GM12878 (cell line): ENCODE measurements at regions not wholly inside any gene's neighbourhood (a gene's known extent, or its start where the extent isn't known, plus 50 kb on each side); places are given as distances from the start of the nearest gene placed in this dataset.

ENCODE experiments used
- ATAC-seq: fragments of 200-7000 bp; cut with Tn5 transposase; 3 replicates; pipeline ENCODE4 v1.9.1; 2020; ENCODE audit warnings: mild to moderate bottlenecking, moderate library complexity
- BruUV-seq: library from RNA; stranded (reverse); fragments of 400-500 nt; replicated peaks from 2 replicates; lab custom pipeline; 2021; lab: Mats Ljungman, UMichigan
- CTCF ChIA-PET: fragments of 300-600 bp; sonication (Branson Sonifier 250); formaldehyde crosslinking; extraction: SDS; loops from one replicate; lab custom pipeline; 2021; ENCODE audit warnings: inconsistent platforms; lab: Yijun Ruan, JAX
- POLR2A ChIA-PET: fragments of 350-600 bp; formaldehyde crosslinking; extraction: SDS; loops from one replicate; lab custom pipeline; 2021; ENCODE audit warnings: inconsistent platforms; lab: Charles Lee
- RAD21 ChIA-PET: fragments of 300-600 bp; sonication (Branson Sonifier 250); formaldehyde crosslinking; loops from one replicate; lab custom pipeline; 2023; ENCODE audit warnings: antibody characterized with exemption; ENCODE audit not compliant: unreplicated experiment; lab: Charles Lee
- SMC1A ChIA-PET: fragments of 300-600 bp; sonication (Branson Sonifier 250); formaldehyde crosslinking; loops from one replicate; lab custom pipeline; 2023; ENCODE audit not compliant: unreplicated experiment, uncharacterized antibody; lab: Charles Lee
- DNase-seq: peaks from one replicate; pipeline ENCODE4 v3.0.0-alpha.2; 2011; ENCODE audit warnings: low read depth, low spot score
- FAIRE-seq: peaks from 3 replicates; lab custom pipeline; 2011; peaks lifted over from hg19 to GRCh38; lab: Jason Lieb, UNC
- H2AFZ ChIP-seq: 2 replicates; pipeline ENCODE4 v1.6.0; 2011; ENCODE audit warnings: low read depth, low read length, control low read depth; ENCODE audit not compliant: control insufficient read depth
- H3K27ac ChIP-seq: 2 replicates; pipeline ENCODE4 v1.5.1; 2011; ENCODE audit warnings: control low read depth; ENCODE audit not compliant: control insufficient read depth, insufficient read depth
- H3K27me3 ChIP-seq, 2 experiments: replicated peaks in 1 of 2; 2 replicates each; pipeline versions ENCODE4 v1.6.0 to v1.6.1; 2011; ENCODE audit warnings: low read length in 1 of 2; ENCODE audit not compliant: control insufficient read depth in 2 of 2, insufficient read depth in 2 of 2
- H3K36me3 ChIP-seq, 2 experiments: 2 replicates each; pipeline ENCODE4 v1.5.1; 2011; ENCODE audit warnings: low read length in 1 of 2; ENCODE audit not compliant: control insufficient read depth in 2 of 2, insufficient read depth in 2 of 2
- H3K4me1 ChIP-seq: 2 replicates; pipeline ENCODE4 v1.6.1; 2011; ENCODE audit warnings: mild to moderate bottlenecking, low read length, moderate library complexity, mixed read lengths; ENCODE audit not compliant: control insufficient read depth, insufficient read depth
- H3K4me2 ChIP-seq: 2 replicates; pipeline ENCODE4 v1.6.0; 2011; ENCODE audit warnings: control low read depth; ENCODE audit not compliant: control insufficient read depth, insufficient read depth
- H3K4me3 ChIP-seq: fragments of 200-600 bp; sonication (generic); 2 replicates; pipeline ENCODE4 v1.5.1; 2016
- H3K79me2 ChIP-seq: 2 replicates; pipeline ENCODE4 v1.6.0; 2011; ENCODE audit warnings: low read length; ENCODE audit not compliant: control insufficient read depth, insufficient read depth
- H3K9ac ChIP-seq: 2 replicates; pipeline ENCODE4 v1.8.0; 2011; ENCODE audit warnings: low read length, control low read depth, mixed read lengths; ENCODE audit not compliant: control insufficient read depth, insufficient read depth
- H3K9me3 ChIP-seq: replicated peaks from 3 replicates; pipeline ENCODE4 v1.5.1; 2011; ENCODE audit warnings: mild to moderate bottlenecking, low read length; ENCODE audit not compliant: control insufficient read depth, insufficient read depth
- H4K20me1 ChIP-seq: 2 replicates; pipeline ENCODE4 v1.6.0; 2011; ENCODE audit not compliant: control insufficient read depth, insufficient read depth
- E2F8 ChIP-seq: fragments of 450-650 bp; IDR thresholded peaks from 2 replicates; pipeline ENCODE4 v1.6.1; 2018; ENCODE audit warnings: mild to moderate bottlenecking, low read depth, moderate library complexity; ENCODE audit not compliant: partially characterized antibody
- FOXK2 ChIP-seq: fragments of 450-650 bp; IDR thresholded peaks from 2 replicates; pipeline ENCODE4 v1.6.1; 2017; ENCODE audit warnings: mild to moderate bottlenecking, moderate library complexity
- IRF4 ChIP-seq: IDR thresholded peaks from 2 replicates; pipeline ENCODE4 v1.6.1; 2011; ENCODE audit warnings: low read depth, low read length
- NBN ChIP-seq: fragments of 450-650 bp; IDR thresholded peaks from 2 replicates; pipeline ENCODE4 v1.6.1; 2016
- RFX5 ChIP-seq: IDR thresholded peaks from 2 replicates; pipeline ENCODE4 v1.6.1; 2011; ENCODE audit warnings: low read depth, low read length, improper control_type of control experiment
- ZBTB4 ChIP-seq: fragments of 450-650 bp; formaldehyde crosslinking; IDR thresholded peaks from 2 replicates; pipeline ENCODE4 v1.4.0; 2022; ENCODE audit warnings: mild to moderate bottlenecking, moderate library complexity
- ZZZ3 ChIP-seq: IDR thresholded peaks from 2 replicates; pipeline ENCODE4 v1.6.1; 2011; ENCODE audit warnings: low read depth; ENCODE audit not compliant: control insufficient read depth, insufficient read length
- WGBS: methylation state at CpG from one replicate; pipeline ENCODE4 v1.1.6; 2016; ENCODE audit warnings: low lambda C conversion rate; ENCODE audit not compliant: insufficient replicate concordance, insufficient coverage; ENCODE audit errors: missing lambda C conversion rate; 5-methylcytosine and 5-hydroxymethylcytosine counted together
- in situ Hi-C: fragments of 300-500 bp; cut with MboI; formaldehyde crosslinking; loops from 9 replicates; pipeline ENCODE4 v1.14.3; 2018; ENCODE audit warnings: mixed read lengths
- intact Hi-C: fragments of 100-400 bp; cut with micrococcal nuclease; formaldehyde crosslinking; loops from one replicate; pipeline ENCODE4 v1.14.2; 2022; ENCODE audit not compliant: unreplicated experiment

- TF ChIP-seq ZBTB4 (CRISPR knock-in tag) = no peak
- TF ChIP-seq ZZZ3 = no peak
- TF ChIP-seq IRF4 = no peak
- TF ChIP-seq E2F8 = no peak
- TF ChIP-seq, all 136 proteins: peak for 0
Measured at GRCh38 chr6:134446896-134447295, 129.0 kb upstream of the SGK1 start (continued).

- no peak for DNase-seq
- intact Hi-C loops = no loop called here
- TF ChIP-seq FOXK2 (no peak), NBN (no peak), RFX5 (no peak)
- Histone ChIP-seq H2AFZ (no peak overlapping the region), H3K36me3 (no peaks in the 10 kb centered on the region), H3K79me2 (no peaks in the 10 kb centered on the region), H3K4me3 (no peak overlapping the region), H3K4me1 (no peaks in the 10 kb centered on the region), H3K27me3 (no peaks in the 10 kb centered on the region; a peak in 1 of 4 replicates), H3K9ac (no peak overlapping the region), H3K4me2 (no peak overlapping the region), H3K27ac (no peak overlapping the region), H4K20me1 (no peaks in the 10 kb centered on the region), H3K9me3 (no peaks in the 10 kb centered on the region)
- ChIA-PET CTCF (interaction anchor here (1.5 kb wide), 1 partner anchor 194 kb away, joined by 3 read pairs; no protein-coding TSS in a partner anchor), SMC1A (interaction anchor here (1.7 kb wide), 1 partner anchor 158 kb away, joined by 3 read pairs; no protein-coding TSS in a partner anchor), RAD21 (no interaction called here), POLR2A (no interaction called here)
- FAIRE-seq = no peak
- no TSS peak for BruUV-seq
- no peak for ATAC-seq
- in situ Hi-C loops = no loop called here
- 70% methylated on average over 6 of the region's 6 CpGs for WGBS
Measured at GRCh38 chr6:134446218-134446848, 128.4 kb upstream of the SGK1 start.
